Activated CD8-positive, alpha-beta T cell treated with anti-CD3 and anti-CD28 coated beads for 36 hours (primary cell): ENCODE measurements at regions not wholly inside any gene's neighbourhood (a gene's known extent, or its start where the extent isn't known, plus 50 kb on each side); places are given as distances from the start of the nearest gene placed in this dataset.
"Not testable (repeated sequence)": the region's sequence is repeated elsewhere in the genome, so short reads cannot be mapped to it uniquely, and the experiment has no call there.

Experiments used
- ATAC-seq: fragments of 200-7000 bp; cut with Tn5 transposase; one replicate; pipeline ENCODE4 v1.10.0; 2021; ENCODE audit warnings: mild to moderate bottlenecking, moderate library complexity
- CTCF ChIA-PET: fragments of 350-600 bp; sonication (Branson Sonifier 250); formaldehyde crosslinking; loops from one replicate; lab custom pipeline; 2021; ENCODE audit warnings: antibody characterized with exemption; lab: Charles Lee
- POLR2A ChIA-PET: fragments of 350-600 bp; sonication (Branson Sonifier 250); formaldehyde crosslinking; loops from one replicate; lab custom pipeline; 2021; ENCODE audit warnings: antibody characterized with exemption; lab: Charles Lee
- DNase-seq: peaks from one replicate; pipeline ENCODE4 v3.0.0-alpha.2; 2020
- H3K27ac Mint-ChIP-seq: one replicate; pipeline ENCODE4 v1.8.0; 2021; ENCODE audit warnings: mild to moderate bottlenecking, mixed read lengths
- H3K27me3 Mint-ChIP-seq: one replicate; pipeline ENCODE4 v1.8.0; 2021; ENCODE audit warnings: mixed read lengths
- H3K36me3 Mint-ChIP-seq: one replicate; pipeline ENCODE4 v1.8.0; 2021; ENCODE audit warnings: low read depth, mixed read lengths
- H3K4me1 Mint-ChIP-seq: one replicate; pipeline ENCODE4 v1.8.0; 2021; ENCODE audit warnings: low read depth, mixed read lengths
- H3K4me3 Mint-ChIP-seq: one replicate; pipeline ENCODE4 v1.8.0; 2021; ENCODE audit warnings: mild to moderate bottlenecking, moderate library complexity, mixed read lengths
- H3K9me3 Mint-ChIP-seq: one replicate; pipeline ENCODE4 v1.8.0; 2021; ENCODE audit warnings: mixed read lengths
- CTCF ChIP-seq: fragments of 200-600 bp; IDR thresholded peaks from one replicate; pipeline ENCODE4 v1.8.0; 2022; ENCODE audit warnings: antibody characterized with exemption, mild to moderate bottlenecking
- intact Hi-C: fragments of 100-400 bp; cut with micrococcal nuclease; formaldehyde crosslinking; loops from one replicate; pipeline ENCODE4 v1.10.0; 2022

DNA sequence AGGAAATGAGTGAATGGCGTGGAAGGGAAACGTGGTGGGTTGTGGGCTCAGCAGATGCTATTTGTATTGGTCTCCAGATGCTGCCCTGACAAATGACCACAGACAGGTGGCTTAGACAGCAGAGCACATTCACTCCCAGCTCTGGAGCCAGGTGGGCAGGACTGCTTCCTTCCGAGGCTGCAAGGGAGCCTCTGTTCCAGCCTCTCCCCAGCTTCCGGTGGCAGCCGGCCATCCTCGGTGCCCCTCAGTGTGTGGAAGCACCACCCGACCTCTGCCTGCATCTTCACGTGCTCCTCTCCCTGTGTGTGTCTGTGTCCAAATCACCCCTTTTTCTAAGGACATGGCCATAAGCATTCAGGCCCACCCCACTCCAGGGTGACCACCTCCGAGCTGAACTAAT is 105.1 kb downstream of the SOX1 start:
- H3K27me3 Mint-ChIP-seq, result peaks cover 8% of the 10 kb centered on the region
- H3K4me3 Mint-ChIP-seq, result no peak overlapping the region
- no peaks in the 10 kb centered on the region for H3K4me1 Mint-ChIP-seq
- no peak for TF ChIP-seq CTCF
- H3K27ac Mint-ChIP-seq, result no peak overlapping the region
- ChIA-PET CTCF (no interaction called here), POLR2A (no interaction called here)
- no peaks in the 10 kb centered on the region for H3K36me3 Mint-ChIP-seq
- DNase-seq (no peak), ATAC-seq (no peak)
- H3K9me3 Mint-ChIP-seq, result peaks cover 7% of the 10 kb centered on the region
- intact Hi-C loops, result no loop called here

DNA sequence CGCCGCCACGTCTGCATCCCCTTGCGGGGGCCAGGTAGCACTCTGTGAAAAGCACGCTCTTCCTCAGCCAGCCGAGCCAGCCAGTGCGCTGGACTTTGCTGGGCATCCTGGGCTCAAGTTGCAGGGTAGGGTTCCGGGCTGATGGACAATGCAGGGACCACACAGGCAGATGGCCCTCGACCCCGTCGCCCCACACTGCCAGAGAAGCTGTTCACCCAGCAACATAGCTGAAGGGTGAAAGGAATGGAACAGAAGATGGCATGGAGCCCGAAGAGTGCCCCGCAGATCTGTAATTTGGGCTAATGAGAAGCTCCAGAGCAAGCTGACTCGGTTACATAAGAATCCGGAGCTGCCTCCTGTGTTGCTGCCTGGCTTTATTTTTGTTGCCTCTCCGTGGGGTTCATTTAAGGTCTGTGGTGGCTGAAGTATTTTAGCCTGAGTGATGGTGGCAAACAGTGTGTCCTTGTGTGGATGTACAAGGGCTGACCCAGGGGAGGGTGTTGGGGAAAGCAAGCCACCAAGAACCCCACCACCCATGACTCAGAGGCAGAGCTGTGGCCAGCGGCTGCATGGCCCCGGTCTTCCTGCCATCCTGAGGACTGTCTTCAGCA is 105.8 kb downstream of the SOX1 start:
- ChIA-PET POLR2A (no interaction called here), CTCF (no interaction called here)
- no peak for ATAC-seq
- TF ChIP-seq CTCF, result no peak
- Mint-ChIP-seq H3K9me3 (peaks cover 7% of the 10 kb centered on the region), H3K36me3 (no peaks in the 10 kb centered on the region), H3K4me1 (no peaks in the 10 kb centered on the region), H3K4me3 (no peak overlapping the region), H3K27me3 (peaks cover 8% of the 10 kb centered on the region), H3K27ac (no peak overlapping the region)
- DNase-seq, result no peak
- intact Hi-C loops, result no loop called here

GRCh38 chr13:112174476-112175110 is 107.6 kb downstream of the SOX1 start:
- Mint-ChIP-seq H3K27ac (no peak overlapping the region), H3K4me3 (no peak overlapping the region), H3K9me3 (peaks cover 7% of the 10 kb centered on the region), H3K4me1 (no peaks in the 10 kb centered on the region), H3K36me3 (no peaks in the 10 kb centered on the region), H3K27me3 (peaks cover 8% of the 10 kb centered on the region)
- ChIA-PET CTCF (no interaction called here), POLR2A (no interaction called here)
- intact Hi-C loops, result no loop called here
- TF ChIP-seq CTCF, result no peak
- ATAC-seq, result no peak
- no peak for DNase-seq

- ChIA-PET CTCF (no interaction called here), POLR2A (no interaction called here)
- intact Hi-C loops, result no loop called here
- no peak overlapping the region for H3K4me3 Mint-ChIP-seq
- no peak overlapping the region for H3K27ac Mint-ChIP-seq
- no peak for TF ChIP-seq CTCF
- peaks cover 8% of the 10 kb centered on the region for H3K27me3 Mint-ChIP-seq
- no peaks in the 10 kb centered on the region for H3K4me1 Mint-ChIP-seq
- no peaks in the 10 kb centered on the region for H3K36me3 Mint-ChIP-seq
- no peak for ATAC-seq
- peaks cover 7% of the 10 kb centered on the region for H3K9me3 Mint-ChIP-seq
- no peak for DNase-seq
Measured at GRCh38 chr13:112175162-112176075, 108.5 kb downstream of the SOX1 start.

DNA sequence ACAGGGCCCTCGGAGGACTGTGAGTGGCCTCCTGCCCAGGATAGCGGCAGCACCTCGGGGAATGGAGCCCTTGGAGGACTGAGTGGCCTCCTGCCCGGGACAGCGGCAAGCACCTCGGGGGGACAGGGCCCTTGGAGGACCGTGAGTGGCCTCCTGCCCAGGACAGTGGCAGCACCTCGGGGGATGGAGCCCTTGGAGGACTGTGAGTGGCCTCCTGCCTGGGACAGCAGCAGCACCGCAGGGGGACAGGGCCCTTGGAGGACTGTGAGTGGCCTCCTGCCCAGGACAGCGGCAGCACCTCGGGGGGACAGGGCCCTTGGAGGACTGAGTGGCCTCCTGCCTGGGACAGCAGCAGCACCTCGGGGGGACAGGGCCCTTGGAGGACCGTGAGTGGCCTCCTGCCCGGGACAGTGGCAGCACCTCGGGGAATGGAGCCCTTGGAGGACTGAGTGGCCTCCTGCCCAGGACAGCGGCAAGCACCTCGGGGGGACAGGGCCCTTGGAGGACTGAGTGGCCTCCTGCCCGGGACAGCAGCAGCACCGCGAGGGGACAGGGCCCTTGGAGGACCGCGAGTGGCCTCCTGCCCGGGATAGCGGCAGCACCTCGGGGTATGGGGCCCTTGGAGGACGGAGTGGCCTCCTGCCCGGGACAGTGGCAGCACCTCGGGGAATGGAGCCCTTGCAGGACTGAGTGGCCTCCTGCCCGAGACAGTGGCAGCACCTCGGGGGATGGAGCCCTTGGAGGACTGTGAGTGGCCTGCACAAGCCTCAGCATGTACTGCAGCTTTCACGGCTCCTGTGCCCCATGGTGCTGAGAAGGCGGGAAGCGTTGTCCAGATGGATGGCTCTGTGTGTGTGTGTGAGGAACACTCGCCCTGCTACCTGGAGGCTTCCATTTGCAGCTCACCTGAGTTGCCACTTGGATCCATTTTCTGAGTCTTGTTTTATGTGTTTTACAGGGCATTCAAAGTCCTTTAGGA is 109.5 kb downstream of the SOX1 start:
- H3K36me3 Mint-ChIP-seq, H3K4me3 Mint-ChIP-seq, H3K4me1 Mint-ChIP-seq, ATAC-seq, H3K9me3 Mint-ChIP-seq, intact Hi-C loops, H3K27me3 Mint-ChIP-seq, CTCF ChIA-PET, POLR2A ChIA-PET, DNase-seq, H3K27ac Mint-ChIP-seq: not testable (repeated sequence)
